HEK293 (cell line): ENCODE measurements at regions not wholly inside any gene's neighbourhood (a gene's known extent, or its start where the extent isn't known, plus 50 kb on each side); places are given as distances from the start of the nearest gene placed in this dataset.

ENCODE experiments used
- CTCF ChIA-PET: fragments of 350-600 bp; formaldehyde crosslinking; extraction: SDS; loops from one replicate; lab custom pipeline; 2021; ENCODE audit warnings: antibody characterized with exemption; lab: Yijun Ruan, JAX
- POLR2A ChIA-PET: fragments of 300-600 bp; formaldehyde crosslinking; extraction: SDS; loops from one replicate; lab custom pipeline; 2020; ENCODE audit warnings: antibody characterized with exemption, inconsistent platforms; lab: Yijun Ruan, JAX
- H3K27ac ChIP-seq: fragments of 200-500 bp; sonication (Bioruptor generic); 2 replicates; pipeline ENCODE4 v1.5.1; 2014; ENCODE audit warnings: low read depth, low read length, control low read depth, inconsistent platforms; ENCODE audit errors: extremely low read depth
- H3K36me3 ChIP-seq, 2 experiments: fragments of 200-500 bp in 1 of 2; sonication (Bioruptor generic) in 1 of 2; 1 replicate in 1 of 2; 2 replicates in 1 of 2; pipeline ENCODE4 v1.5.1; 2014 to 2017; ENCODE audit warnings: inconsistent platforms in 2 of 2, low read length in 2 of 2; ENCODE audit not compliant: control insufficient read depth in 2 of 2, insufficient read depth in 1 of 2
- H3K4me1 ChIP-seq: fragments of 200-500 bp; sonication (Bioruptor generic); 2 replicates; pipeline ENCODE4 v1.5.1; 2014; ENCODE audit warnings: mild to moderate bottlenecking, low read length, inconsistent platforms; ENCODE audit not compliant: control insufficient read depth, insufficient read depth
- H3K4me3 ChIP-seq: 2 replicates; pipeline ENCODE4 v1.5.1; 2011; ENCODE audit warnings: low read depth, mild to moderate bottlenecking, control low read depth, low read length, moderate library complexity
- H3K9me3 ChIP-seq: fragments of 200-500 bp; sonication (Bioruptor generic); 2 replicates; pipeline ENCODE4 v1.5.1; 2014; ENCODE audit warnings: low read depth, low read length, inconsistent platforms; ENCODE audit not compliant: control insufficient read depth, insufficient read depth
- HOXC10 ChIP-seq: sonication (generic); formaldehyde crosslinking; IDR thresholded peaks from 2 replicates; pipeline ENCODE4 v1.8.1; 2023; ENCODE audit warnings: mild to moderate bottlenecking, missing genetic modification reagents
- KLF7 ChIP-seq: fragments of 450-650 bp; formaldehyde crosslinking; IDR thresholded peaks from 2 replicates; pipeline ENCODE4 v1.5.1; 2016; ENCODE audit warnings: missing biosample characterization, missing genetic modification characterization, borderline replicate concordance
- PRDM2 ChIP-seq: fragments of 450-650 bp; formaldehyde crosslinking; IDR thresholded peaks from 2 replicates; pipeline ENCODE4 v1.5.1; 2016; ENCODE audit warnings: missing biosample characterization, missing genetic modification characterization, borderline replicate concordance
- YY1 ChIP-seq: fragments of 450-650 bp; formaldehyde crosslinking; IDR thresholded peaks from 2 replicates; pipeline ENCODE4 v1.5.1; 2018; ENCODE audit warnings: missing biosample characterization, missing genetic modification characterization
- YY2 ChIP-seq: fragments of 450-650 bp; formaldehyde crosslinking; IDR thresholded peaks from 2 replicates; pipeline ENCODE4 v1.5.1; 2016; ENCODE audit warnings: missing biosample characterization, missing genetic modification characterization
- ZNF302 ChIP-seq: fragments of 450-650 bp; formaldehyde crosslinking; IDR thresholded peaks from 2 replicates; pipeline ENCODE4 v1.5.1; 2016; ENCODE audit warnings: missing biosample characterization, missing genetic modification characterization, low read depth
- ZNF549 ChIP-seq: fragments of 450-650 bp; IDR thresholded peaks from 2 replicates; pipeline ENCODE4 v1.5.1; 2018; ENCODE audit warnings: missing biosample characterization, missing genetic modification characterization, mild to moderate bottlenecking, inconsistent platforms, moderate library complexity
- ZNF555 ChIP-seq: fragments of 450-650 bp; formaldehyde crosslinking; conservative IDR thresholded peaks from 2 replicates; pipeline ENCODE4 v1.5.1; 2017; ENCODE audit warnings: missing biosample characterization, mild to moderate bottlenecking, missing genetic modification characterization, inconsistent platforms
- ZNF558 ChIP-seq: fragments of 450-650 bp; formaldehyde crosslinking; IDR thresholded peaks from 2 replicates; pipeline ENCODE4 v1.5.1; 2016; ENCODE audit warnings: missing biosample characterization, missing genetic modification characterization
- ZNF610 ChIP-seq: fragments of 450-650 bp; formaldehyde crosslinking; IDR thresholded peaks from 2 replicates; pipeline ENCODE4 v1.5.1; 2016; ENCODE audit warnings: missing biosample characterization, missing genetic modification characterization, borderline replicate concordance
- ZNF837 ChIP-seq: fragments of 450-650 bp; formaldehyde crosslinking; IDR thresholded peaks from 2 replicates; pipeline ENCODE4 v1.5.1; 2016; ENCODE audit warnings: missing biosample characterization, missing genetic modification characterization
- ZNF843 ChIP-seq: fragments of 450-650 bp; formaldehyde crosslinking; IDR thresholded peaks from 2 replicates; pipeline ENCODE4 v1.5.1; 2016; ENCODE audit warnings: missing biosample characterization, missing genetic modification characterization
- TF ChIP-seq, protein P1 (sequence below): fragments of 450-650 bp; formaldehyde crosslinking; IDR thresholded peaks from 2 replicates; pipeline ENCODE4 v1.5.1; 2016; ENCODE audit warnings: missing biosample characterization, missing genetic modification characterization
- TF ChIP-seq, protein P2 (sequence below): fragments of 450-650 bp; formaldehyde crosslinking; IDR thresholded peaks from 2 replicates; pipeline ENCODE4 v1.5.1; 2017; ENCODE audit warnings: missing biosample characterization, mild to moderate bottlenecking, missing genetic modification characterization, moderate library complexity

DNA sequence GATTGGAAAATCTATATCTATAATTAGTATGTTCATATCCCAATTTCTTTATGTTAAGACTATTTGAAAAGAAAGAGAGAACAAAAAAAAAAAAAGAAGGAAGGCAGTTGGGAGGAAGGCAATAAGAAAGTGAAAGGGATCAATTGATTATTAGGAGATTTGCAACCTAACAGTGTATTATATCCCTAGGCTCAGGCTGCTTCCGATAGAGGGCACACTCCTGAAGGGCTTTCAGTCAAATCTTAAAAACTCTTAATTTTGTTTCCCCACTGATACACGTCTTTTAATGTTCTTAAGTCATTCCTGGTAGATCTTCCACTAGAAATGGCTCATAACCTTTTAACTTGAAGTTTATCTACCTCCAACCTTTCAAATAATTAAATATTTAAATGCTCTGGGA lies 763.9 kb downstream of the BCL11A start:
- H3K27ac ChIP-seq = no peak overlapping the region
- no peaks in the 10 kb centered on the region for H3K4me1 ChIP-seq
- no peak overlapping the region for H3K4me3 ChIP-seq
- no peaks in the 10 kb centered on the region for H3K36me3 ChIP-seq
- ChIA-PET POLR2A (no interaction called here), CTCF (no interaction called here)
- no peaks in the 10 kb centered on the region for H3K9me3 ChIP-seq
- TF ChIP-seq, protein P1, sequence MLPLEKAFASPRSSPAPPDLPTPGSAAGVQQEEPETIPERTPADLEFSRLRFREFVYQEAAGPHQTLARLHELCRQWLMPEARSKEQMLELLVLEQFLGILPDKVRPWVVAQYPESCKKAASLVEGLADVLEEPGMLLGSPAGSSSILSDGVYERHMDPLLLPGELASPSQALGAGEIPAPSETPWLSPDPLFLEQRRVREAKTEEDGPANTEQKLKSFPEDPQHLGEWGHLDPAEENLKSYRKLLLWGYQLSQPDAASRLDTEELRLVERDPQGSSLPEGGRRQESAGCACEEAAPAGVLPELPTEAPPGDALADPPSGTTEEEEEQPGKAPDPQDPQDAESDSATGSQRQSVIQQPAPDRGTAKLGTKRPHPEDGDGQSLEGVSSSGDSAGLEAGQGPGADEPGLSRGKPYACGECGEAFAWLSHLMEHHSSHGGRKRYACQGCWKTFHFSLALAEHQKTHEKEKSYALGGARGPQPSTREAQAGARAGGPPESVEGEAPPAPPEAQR (tag by site-specific recombination) = no peak
- TF ChIP-seq ZNF610 (no peak), ZNF843 (tag by site-specific recombination) (no peak), ZNF837 (no peak), KLF7 (tag by site-specific recombination) (no peak)
- TF ChIP-seq, protein P2, sequence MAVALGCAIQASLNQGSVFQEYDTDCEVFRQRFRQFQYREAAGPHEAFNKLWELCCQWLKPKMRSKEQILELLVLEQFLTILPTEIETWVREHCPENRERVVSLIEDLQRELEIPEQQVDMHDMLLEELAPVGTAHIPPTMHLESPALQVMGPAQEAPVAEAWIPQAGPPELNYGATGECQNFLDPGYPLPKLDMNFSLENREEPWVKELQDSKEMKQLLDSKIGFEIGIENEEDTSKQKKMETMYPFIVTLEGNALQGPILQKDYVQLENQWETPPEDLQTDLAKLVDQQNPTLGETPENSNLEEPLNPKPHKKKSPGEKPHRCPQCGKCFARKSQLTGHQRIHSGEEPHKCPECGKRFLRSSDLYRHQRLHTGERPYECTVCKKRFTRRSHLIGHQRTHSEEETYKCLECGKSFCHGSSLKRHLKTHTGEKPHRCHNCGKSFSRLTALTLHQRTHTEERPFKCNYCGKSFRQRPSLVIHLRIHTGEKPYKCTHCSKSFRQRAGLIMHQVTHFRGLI (tag by site-specific recombination) = no peak

GRCh38 chr2:59787095-59787494 lies 766.4 kb downstream of the BCL11A start:
- POLR2A ChIA-PET = no interaction called here
- no peak overlapping the region for H3K4me3 ChIP-seq
- no peaks in the 10 kb centered on the region for H3K9me3 ChIP-seq
- no peaks in the 10 kb centered on the region for H3K4me1 ChIP-seq
- no peaks in the 10 kb centered on the region for H3K36me3 ChIP-seq
- no peak overlapping the region for H3K27ac ChIP-seq
- TF ChIP-seq ZNF555 (tag by site-specific recombination) = no peak
- TF ChIP-seq PRDM2 = no peak
- TF ChIP-seq HOXC10 (CRISPR knock-in tag) = no peak
- TF ChIP-seq ZNF558 (tag by site-specific recombination) = no peak
- no peak for TF ChIP-seq YY1 (tag by site-specific recombination)
- no peak for TF ChIP-seq YY2 (tag by site-specific recombination)
- TF ChIP-seq ZNF302 = no peak
- no peak for TF ChIP-seq ZNF843 (tag by site-specific recombination)
- TF ChIP-seq ZNF549 (tag by site-specific recombination) = no peak
- TF ChIP-seq, all 188 proteins: peak for 0
- CTCF ChIA-PET = interaction anchor here (0.8 to 1.2 kb wide), 2 partner anchors 22 to 773 kb away, joined by 3 read pairs; no protein-coding TSS in a partner anchor
